GM23338 (cell line): ENCODE measurements at regions not wholly inside any gene's neighbourhood (a gene's known extent, or its start where the extent isn't known, plus 50 kb on each side); places are given as distances from the start of the nearest gene placed in this dataset.

Experiments
- ATAC-seq: fragments of 200-7000 bp; cut with Tn5 transposase; 3 replicates; pipeline ENCODE4 v1.9.1; 2020
- DNase-seq: peaks from one replicate; pipeline ENCODE4 v3.0.0-alpha.2; 2015; ENCODE audit warnings: low spot score
- H2AFZ ChIP-seq: fragments of 200-600 bp; sonication (generic); 2 replicates; pipeline ENCODE4 v1.8.0; 2016; ENCODE audit warnings: antibody characterized with exemption, mild to moderate bottlenecking, moderate library complexity
- H3F3A ChIP-seq: fragments of 200-600 bp; sonication (generic); replicated peaks from 2 replicates; pipeline ENCODE4 v1.8.0; 2017; ENCODE audit warnings: antibody characterized with exemption, mixed run types, low read depth
- H3K27ac ChIP-seq: fragments of 200-600 bp; sonication (generic); 2 replicates; pipeline ENCODE4 v1.6.1; 2016; ENCODE audit warnings: low read depth
- H3K27me3 ChIP-seq: fragments of 200-600 bp; sonication (generic); 2 replicates; pipeline ENCODE4 v1.8.0; 2016; ENCODE audit warnings: mild to moderate bottlenecking, mixed run types, moderate library complexity; ENCODE audit not compliant: insufficient read depth
- H3K36me3 ChIP-seq: fragments of 200-600 bp; sonication (generic); 2 replicates; pipeline ENCODE4 v1.8.0; 2016; ENCODE audit warnings: mild to moderate bottlenecking; ENCODE audit not compliant: insufficient read depth
- H3K4me1 ChIP-seq: fragments of 200-600 bp; sonication (generic); 2 replicates; pipeline ENCODE4 v1.8.0; 2016; ENCODE audit warnings: mild to moderate bottlenecking, moderate library complexity; ENCODE audit not compliant: insufficient read depth
- H3K4me2 ChIP-seq: fragments of 200-600 bp; sonication (generic); 2 replicates; pipeline ENCODE4 v1.7.1; 2017; ENCODE audit warnings: mixed run types
- H3K4me3 ChIP-seq: fragments of 200-600 bp; sonication (generic); 2 replicates; pipeline ENCODE4 v1.6.1; 2016; ENCODE audit warnings: mixed run types
- H3K79me2 ChIP-seq: fragments of 200-600 bp; sonication (generic); replicated peaks from 2 replicates; pipeline ENCODE4 v1.8.0; 2017; ENCODE audit warnings: mild to moderate bottlenecking; ENCODE audit not compliant: insufficient read depth
- H3K9me2 ChIP-seq: fragments of 200-600 bp; sonication (generic); 2 replicates; pipeline ENCODE4 v1.8.0; 2017; ENCODE audit not compliant: insufficient read depth
- H4K20me1 ChIP-seq: fragments of 200-600 bp; sonication (generic); replicated peaks from 2 replicates; pipeline ENCODE4 v1.8.0; 2017; ENCODE audit warnings: mild to moderate bottlenecking; ENCODE audit not compliant: insufficient read depth
- H3K27ac Mint-ChIP-seq: 2 replicates; pipeline ENCODE4 v1.8.0; 2020; ENCODE audit warnings: inconsistent platforms, mild to moderate bottlenecking, moderate library complexity, mixed read lengths
- H3K27me3 Mint-ChIP-seq: 3 replicates; pipeline ENCODE4 v1.8.0; 2022; ENCODE audit warnings: low read depth, mild to moderate bottlenecking, moderate library complexity, mixed read lengths, inconsistent platforms; ENCODE audit not compliant: insufficient read depth, poor library complexity
- H3K36me3 Mint-ChIP-seq: 3 replicates; pipeline ENCODE4 v1.8.0; 2021; ENCODE audit warnings: low read depth, mild to moderate bottlenecking, inconsistent platforms, moderate library complexity, mixed read lengths
- H3K4me1 Mint-ChIP-seq: 3 replicates; pipeline ENCODE4 v1.8.0; 2020; ENCODE audit warnings: mild to moderate bottlenecking, inconsistent platforms, mixed read lengths
- H3K4me3 Mint-ChIP-seq: 3 replicates; pipeline ENCODE4 v1.8.0; 2021; ENCODE audit warnings: moderate library complexity, mild to moderate bottlenecking, inconsistent platforms, mixed read lengths
- H3K9me3 Mint-ChIP-seq: 3 replicates; pipeline ENCODE4 v1.8.0; 2020; ENCODE audit warnings: moderate library complexity, mild to moderate bottlenecking, inconsistent platforms, mixed read lengths
- CREB1 ChIP-seq: fragments of 250-450 bp; sonication (Bioruptor Pico); IDR thresholded peaks from 2 replicates; pipeline ENCODE4 v1.5.0; 2020; ENCODE audit warnings: low read depth, mild to moderate bottlenecking, moderate library complexity
- EZH2 ChIP-seq: fragments of 200-600 bp; sonication (generic); IDR thresholded peaks from one replicate; pipeline ENCODE4 v1.8.0; 2017; ENCODE audit warnings: antibody characterized with exemption, mild to moderate bottlenecking, low read depth; ENCODE audit not compliant: unreplicated experiment
- EZH2phosphoT487 ChIP-seq: fragments of 200-600 bp; sonication (generic); IDR thresholded peaks from one replicate; pipeline ENCODE4 v1.8.1; 2018; ENCODE audit warnings: antibody characterized with exemption; ENCODE audit not compliant: unreplicated experiment
- JUNB ChIP-seq: IDR thresholded peaks from one replicate; pipeline ENCODE4 v1.6.1; 2016; ENCODE audit warnings: antibody characterized with exemption; ENCODE audit not compliant: unreplicated experiment
- NANOG ChIP-seq: IDR thresholded peaks from 2 replicates; pipeline ENCODE4 v1.6.1; 2016; ENCODE audit warnings: antibody characterized with exemption, borderline replicate concordance
- POLR2AphosphoS5 ChIP-seq: IDR thresholded peaks from 2 replicates; pipeline ENCODE4 v1.6.1; 2016; ENCODE audit warnings: antibody characterized with exemption, low read depth
- STAT1 ChIP-seq: IDR thresholded peaks from one replicate; pipeline ENCODE4 v1.6.1; 2016; ENCODE audit warnings: antibody characterized with exemption; ENCODE audit not compliant: unreplicated experiment
- ZNF114 ChIP-seq: fragments of 250-450 bp; sonication (Bioruptor Pico); IDR thresholded peaks from 2 replicates; pipeline ENCODE4 v1.5.0; 2020; ENCODE audit warnings: mild to moderate bottlenecking, moderate library complexity
- ZNF331 ChIP-seq: fragments of 250-450 bp; sonication (Bioruptor Pico); IDR thresholded peaks from 2 replicates; pipeline ENCODE4 v1.5.0; 2020; ENCODE audit warnings: low read depth, mild to moderate bottlenecking, moderate library complexity
- TF ChIP-seq, protein P1 (sequence below): IDR thresholded peaks from one replicate; pipeline ENCODE4 v1.6.1; 2018; ENCODE audit warnings: antibody characterized with exemption; ENCODE audit not compliant: unreplicated experiment
- TF ChIP-seq, protein P2 (sequence below), 2 experiments: fragments of 200-600 bp in 1 of 2; sonication (generic) in 1 of 2; conservative IDR thresholded peaks; 2 replicates each; pipeline versions ENCODE4 v1.5.1 to v1.6.1; 2016 to 2017; ENCODE audit warnings: antibody characterized with exemption in 2 of 2, low read depth in 2 of 2, mild to moderate bottlenecking in 2 of 2, moderate library complexity in 1 of 2
- TF ChIP-seq, protein P3 (sequence below): fragments of 250-450 bp; sonication (Bioruptor Pico); IDR thresholded peaks from 2 replicates; pipeline ENCODE4 v1.5.0; 2020; ENCODE audit warnings: mild to moderate bottlenecking, moderate library complexity
- TF ChIP-seq, protein P4 (sequence below): IDR thresholded peaks from 2 replicates; pipeline ENCODE4 v1.6.1; 2016; ENCODE audit warnings: antibody characterized with exemption

DNA sequence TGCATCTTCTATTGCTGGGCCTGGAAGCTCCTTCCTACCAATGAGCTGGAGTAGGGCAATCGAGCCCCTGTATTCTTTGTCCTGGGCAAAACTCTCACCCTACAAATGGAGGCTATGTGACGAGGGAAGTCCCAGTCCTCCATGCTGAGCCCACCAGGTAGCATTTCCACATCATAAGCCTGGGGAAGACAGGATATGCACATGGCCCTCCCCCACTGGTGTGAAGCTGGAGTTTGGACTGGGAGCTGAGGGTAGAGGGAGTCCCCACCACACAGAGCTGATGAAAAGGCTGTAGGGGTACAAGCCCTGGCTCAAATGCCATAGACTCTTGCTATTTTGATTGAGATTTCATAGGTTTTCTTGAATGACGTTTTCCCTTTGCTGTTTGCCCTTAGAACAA lies 99.5 kb upstream of the FOXC1 start:
- no peaks in the 10 kb centered on the region for H4K20me1 ChIP-seq
- TF ChIP-seq, protein P1, sequence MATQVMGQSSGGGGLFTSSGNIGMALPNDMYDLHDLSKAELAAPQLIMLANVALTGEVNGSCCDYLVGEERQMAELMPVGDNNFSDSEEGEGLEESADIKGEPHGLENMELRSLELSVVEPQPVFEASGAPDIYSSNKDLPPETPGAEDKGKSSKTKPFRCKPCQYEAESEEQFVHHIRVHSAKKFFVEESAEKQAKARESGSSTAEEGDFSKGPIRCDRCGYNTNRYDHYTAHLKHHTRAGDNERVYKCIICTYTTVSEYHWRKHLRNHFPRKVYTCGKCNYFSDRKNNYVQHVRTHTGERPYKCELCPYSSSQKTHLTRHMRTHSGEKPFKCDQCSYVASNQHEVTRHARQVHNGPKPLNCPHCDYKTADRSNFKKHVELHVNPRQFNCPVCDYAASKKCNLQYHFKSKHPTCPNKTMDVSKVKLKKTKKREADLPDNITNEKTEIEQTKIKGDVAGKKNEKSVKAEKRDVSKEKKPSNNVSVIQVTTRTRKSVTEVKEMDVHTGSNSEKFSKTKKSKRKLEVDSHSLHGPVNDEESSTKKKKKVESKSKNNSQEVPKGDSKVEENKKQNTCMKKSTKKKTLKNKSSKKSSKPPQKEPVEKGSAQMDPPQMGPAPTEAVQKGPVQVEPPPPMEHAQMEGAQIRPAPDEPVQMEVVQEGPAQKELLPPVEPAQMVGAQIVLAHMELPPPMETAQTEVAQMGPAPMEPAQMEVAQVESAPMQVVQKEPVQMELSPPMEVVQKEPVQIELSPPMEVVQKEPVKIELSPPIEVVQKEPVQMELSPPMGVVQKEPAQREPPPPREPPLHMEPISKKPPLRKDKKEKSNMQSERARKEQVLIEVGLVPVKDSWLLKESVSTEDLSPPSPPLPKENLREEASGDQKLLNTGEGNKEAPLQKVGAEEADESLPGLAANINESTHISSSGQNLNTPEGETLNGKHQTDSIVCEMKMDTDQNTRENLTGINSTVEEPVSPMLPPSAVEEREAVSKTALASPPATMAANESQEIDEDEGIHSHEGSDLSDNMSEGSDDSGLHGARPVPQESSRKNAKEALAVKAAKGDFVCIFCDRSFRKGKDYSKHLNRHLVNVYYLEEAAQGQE, result no peak
- TF ChIP-seq POLR2AphosphoS5, result no peak
- no peak for TF ChIP-seq ZNF114
- TF ChIP-seq, protein P2, sequence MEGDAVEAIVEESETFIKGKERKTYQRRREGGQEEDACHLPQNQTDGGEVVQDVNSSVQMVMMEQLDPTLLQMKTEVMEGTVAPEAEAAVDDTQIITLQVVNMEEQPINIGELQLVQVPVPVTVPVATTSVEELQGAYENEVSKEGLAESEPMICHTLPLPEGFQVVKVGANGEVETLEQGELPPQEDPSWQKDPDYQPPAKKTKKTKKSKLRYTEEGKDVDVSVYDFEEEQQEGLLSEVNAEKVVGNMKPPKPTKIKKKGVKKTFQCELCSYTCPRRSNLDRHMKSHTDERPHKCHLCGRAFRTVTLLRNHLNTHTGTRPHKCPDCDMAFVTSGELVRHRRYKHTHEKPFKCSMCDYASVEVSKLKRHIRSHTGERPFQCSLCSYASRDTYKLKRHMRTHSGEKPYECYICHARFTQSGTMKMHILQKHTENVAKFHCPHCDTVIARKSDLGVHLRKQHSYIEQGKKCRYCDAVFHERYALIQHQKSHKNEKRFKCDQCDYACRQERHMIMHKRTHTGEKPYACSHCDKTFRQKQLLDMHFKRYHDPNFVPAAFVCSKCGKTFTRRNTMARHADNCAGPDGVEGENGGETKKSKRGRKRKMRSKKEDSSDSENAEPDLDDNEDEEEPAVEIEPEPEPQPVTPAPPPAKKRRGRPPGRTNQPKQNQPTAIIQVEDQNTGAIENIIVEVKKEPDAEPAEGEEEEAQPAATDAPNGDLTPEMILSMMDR (conservative IDR thresholded peaks at IDR 0.05; ENCODE audit: low read depth in 2 of 2), result no peak
- no peak for TF ChIP-seq NANOG
- TF ChIP-seq EZH2, result no peak
- TF ChIP-seq, protein P3, sequence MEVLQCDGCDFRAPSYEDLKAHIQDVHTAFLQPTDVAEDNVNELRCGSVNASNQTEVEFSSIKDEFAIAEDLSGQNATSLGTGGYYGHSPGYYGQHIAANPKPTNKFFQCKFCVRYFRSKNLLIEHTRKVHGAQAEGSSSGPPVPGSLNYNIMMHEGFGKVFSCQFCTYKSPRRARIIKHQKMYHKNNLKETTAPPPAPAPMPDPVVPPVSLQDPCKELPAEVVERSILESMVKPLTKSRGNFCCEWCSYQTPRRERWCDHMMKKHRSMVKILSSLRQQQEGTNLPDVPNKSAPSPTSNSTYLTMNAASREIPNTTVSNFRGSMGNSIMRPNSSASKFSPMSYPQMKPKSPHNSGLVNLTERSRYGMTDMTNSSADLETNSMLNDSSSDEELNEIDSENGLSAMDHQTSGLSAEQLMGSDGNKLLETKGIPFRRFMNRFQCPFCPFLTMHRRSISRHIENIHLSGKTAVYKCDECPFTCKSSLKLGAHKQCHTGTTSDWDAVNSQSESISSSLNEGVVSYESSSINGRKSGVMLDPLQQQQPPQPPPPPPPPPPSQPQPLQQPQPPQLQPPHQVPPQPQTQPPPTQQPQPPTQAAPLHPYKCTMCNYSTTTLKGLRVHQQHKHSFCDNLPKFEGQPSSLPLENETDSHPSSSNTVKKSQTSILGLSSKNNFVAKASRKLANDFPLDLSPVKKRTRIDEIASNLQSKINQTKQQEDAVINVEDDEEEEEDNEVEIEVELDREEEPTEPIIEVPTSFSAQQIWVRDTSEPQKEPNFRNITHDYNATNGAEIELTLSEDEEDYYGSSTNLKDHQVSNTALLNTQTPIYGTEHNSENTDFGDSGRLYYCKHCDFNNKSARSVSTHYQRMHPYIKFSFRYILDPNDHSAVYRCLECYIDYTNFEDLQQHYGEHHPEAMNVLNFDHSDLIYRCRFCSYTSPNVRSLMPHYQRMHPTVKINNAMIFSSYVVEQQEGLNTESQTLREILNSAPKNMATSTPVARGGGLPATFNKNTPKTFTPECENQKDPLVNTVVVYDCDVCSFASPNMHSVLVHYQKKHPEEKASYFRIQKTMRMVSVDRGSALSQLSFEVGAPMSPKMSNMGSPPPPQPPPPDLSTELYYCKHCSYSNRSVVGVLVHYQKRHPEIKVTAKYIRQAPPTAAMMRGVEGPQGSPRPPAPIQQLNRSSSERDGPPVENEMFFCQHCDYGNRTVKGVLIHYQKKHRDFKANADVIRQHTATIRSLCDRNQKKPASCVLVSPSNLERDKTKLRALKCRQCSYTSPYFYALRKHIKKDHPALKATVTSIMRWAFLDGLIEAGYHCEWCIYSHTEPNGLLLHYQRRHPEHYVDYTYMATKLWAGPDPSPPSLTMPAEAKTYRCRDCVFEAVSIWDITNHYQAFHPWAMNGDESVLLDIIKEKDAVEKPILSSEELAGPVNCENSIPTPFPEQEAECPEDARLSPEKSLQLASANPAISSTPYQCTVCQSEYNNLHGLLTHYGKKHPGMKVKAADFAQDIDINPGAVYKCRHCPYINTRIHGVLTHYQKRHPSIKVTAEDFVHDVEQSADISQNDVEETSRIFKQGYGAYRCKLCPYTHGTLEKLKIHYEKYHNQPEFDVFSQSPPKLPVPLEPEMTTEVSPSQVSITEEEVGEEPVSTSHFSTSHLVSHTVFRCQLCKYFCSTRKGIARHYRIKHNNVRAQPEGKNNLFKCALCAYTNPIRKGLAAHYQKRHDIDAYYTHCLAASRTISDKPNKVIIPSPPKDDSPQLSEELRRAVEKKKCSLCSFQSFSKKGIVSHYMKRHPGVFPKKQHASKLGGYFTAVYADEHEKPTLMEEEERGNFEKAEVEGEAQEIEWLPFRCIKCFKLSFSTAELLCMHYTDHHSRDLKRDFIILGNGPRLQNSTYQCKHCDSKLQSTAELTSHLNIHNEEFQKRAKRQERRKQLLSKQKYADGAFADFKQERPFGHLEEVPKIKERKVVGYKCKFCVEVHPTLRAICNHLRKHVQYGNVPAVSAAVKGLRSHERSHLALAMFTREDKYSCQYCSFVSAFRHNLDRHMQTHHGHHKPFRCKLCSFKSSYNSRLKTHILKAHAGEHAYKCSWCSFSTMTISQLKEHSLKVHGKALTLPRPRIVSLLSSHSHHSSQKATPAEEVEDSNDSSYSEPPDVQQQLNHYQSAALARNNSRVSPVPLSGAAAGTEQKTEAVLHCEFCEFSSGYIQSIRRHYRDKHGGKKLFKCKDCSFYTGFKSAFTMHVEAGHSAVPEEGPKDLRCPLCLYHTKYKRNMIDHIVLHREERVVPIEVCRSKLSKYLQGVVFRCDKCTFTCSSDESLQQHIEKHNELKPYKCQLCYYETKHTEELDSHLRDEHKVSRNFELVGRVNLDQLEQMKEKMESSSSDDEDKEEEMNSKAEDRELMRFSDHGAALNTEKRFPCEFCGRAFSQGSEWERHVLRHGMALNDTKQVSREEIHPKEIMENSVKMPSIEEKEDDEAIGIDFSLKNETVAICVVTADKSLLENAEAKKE (CRISPR knock-in tag), result no peak
- TF ChIP-seq, protein P4, sequence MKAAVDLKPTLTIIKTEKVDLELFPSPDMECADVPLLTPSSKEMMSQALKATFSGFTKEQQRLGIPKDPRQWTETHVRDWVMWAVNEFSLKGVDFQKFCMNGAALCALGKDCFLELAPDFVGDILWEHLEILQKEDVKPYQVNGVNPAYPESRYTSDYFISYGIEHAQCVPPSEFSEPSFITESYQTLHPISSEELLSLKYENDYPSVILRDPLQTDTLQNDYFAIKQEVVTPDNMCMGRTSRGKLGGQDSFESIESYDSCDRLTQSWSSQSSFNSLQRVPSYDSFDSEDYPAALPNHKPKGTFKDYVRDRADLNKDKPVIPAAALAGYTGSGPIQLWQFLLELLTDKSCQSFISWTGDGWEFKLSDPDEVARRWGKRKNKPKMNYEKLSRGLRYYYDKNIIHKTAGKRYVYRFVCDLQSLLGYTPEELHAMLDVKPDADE, result no peak
- no peak for TF ChIP-seq EZH2phosphoT487
- no peak for TF ChIP-seq STAT1
- no peak for TF ChIP-seq JUNB
- TF ChIP-seq CREB1, result no peak
- no peak for TF ChIP-seq ZNF331 (CRISPR knock-in tag)
- no peak for DNase-seq
- H3K9me2 ChIP-seq, result no peaks in the 10 kb centered on the region
- no peaks in the 10 kb centered on the region for H3F3A ChIP-seq
- H3K79me2 ChIP-seq, result no peaks in the 10 kb centered on the region
- Mint-ChIP-seq H3K4me3 (no peak overlapping the region), H3K27ac (no peak overlapping the region), H3K9me3 (no peaks in the 10 kb centered on the region; the same call in 2 of the 3 replicates), H3K36me3 (no peaks in the 10 kb centered on the region; the same call in 2 of the 3 replicates), H3K4me1 (peaks cover 23% of the 10 kb centered on the region), H3K27me3 (peaks cover 2% of the 10 kb centered on the region)
- ATAC-seq, result no peak
- peak overlapping the region; percentile 69 for H3K4me2 ChIP-seq
- H2AFZ ChIP-seq, result no peak overlapping the region
- no peak overlapping the region for H3K27ac ChIP-seq
- no peaks in the 10 kb centered on the region for H3K27me3 ChIP-seq
- H3K4me3 ChIP-seq, result no peak overlapping the region
- no peaks in the 10 kb centered on the region for H3K36me3 ChIP-seq
- H3K4me1 ChIP-seq, result no peaks in the 10 kb centered on the region; the same call in none of the 2 replicates
